H9 (cell line): ENCODE measurements at regions not wholly inside any gene's neighbourhood (a gene's known extent, or its start where the extent isn't known, plus 50 kb on each side); places are given as distances from the start of the nearest gene placed in this dataset.

Source experiments
- DNase-seq: peaks from one replicate; pipeline ENCODE4 v3.0.0-alpha.2; 2017
- H2AFZ ChIP-seq: one replicate; pipeline ENCODE4 v1.6.1; 2013; ENCODE audit warnings: mild to moderate bottlenecking, low read length, control low read depth, moderate library complexity
- H2AK5ac ChIP-seq: 2 replicates; pipeline ENCODE4 v1.6.1; 2013; ENCODE audit warnings: low read length, control low read depth, mixed read lengths; ENCODE audit not compliant: insufficient read length
- H2BK120ac ChIP-seq: one replicate; pipeline ENCODE4 v1.6.1; 2013; ENCODE audit warnings: low read depth, mild to moderate bottlenecking, low read length, control low read depth, inconsistent platforms; ENCODE audit not compliant: poor library complexity, severe bottlenecking
- H2BK12ac ChIP-seq: 2 replicates; pipeline ENCODE4 v1.6.1; 2013; ENCODE audit warnings: low read length, control low read depth, mixed read lengths, low read depth; ENCODE audit not compliant: insufficient read length
- H2BK15ac ChIP-seq: 2 replicates; pipeline ENCODE4 v1.6.1; 2013; ENCODE audit warnings: low read depth, low read length, control low read depth
- H2BK20ac ChIP-seq: one replicate; pipeline ENCODE4 v1.6.1; 2013; ENCODE audit warnings: low read depth, mild to moderate bottlenecking, low read length, control low read depth, inconsistent platforms; ENCODE audit not compliant: poor library complexity, severe bottlenecking
- H2BK5ac ChIP-seq: 2 replicates; pipeline ENCODE4 v1.6.1; 2013; ENCODE audit warnings: low read length, control low read depth, mixed read lengths; ENCODE audit not compliant: insufficient read length
- H3K14ac ChIP-seq: 2 replicates; pipeline ENCODE4 v1.6.1; 2013; ENCODE audit warnings: low read length, control low read depth; ENCODE audit not compliant: insufficient read depth
- H3K18ac ChIP-seq: 2 replicates; pipeline ENCODE4 v1.6.1; 2013; ENCODE audit warnings: low read depth, mild to moderate bottlenecking, mixed read lengths, low read length, control low read depth; ENCODE audit not compliant: insufficient read length
- H3K23ac ChIP-seq: 2 replicates; pipeline ENCODE4 v1.6.1; 2013; ENCODE audit warnings: low read length, control low read depth, mixed read lengths, low read depth; ENCODE audit not compliant: insufficient read length
- H3K23me2 ChIP-seq: 2 replicates; pipeline ENCODE4 v1.6.1; 2013; ENCODE audit warnings: low read depth, mild to moderate bottlenecking, mixed read lengths, low read length, control low read depth; ENCODE audit not compliant: insufficient read length, poor library complexity, severe bottlenecking
- H3K27ac ChIP-seq: 2 replicates; pipeline ENCODE4 v1.5.1; 2013; ENCODE audit warnings: low read length, control low read depth, mixed read lengths, low read depth; ENCODE audit not compliant: insufficient read length
- H3K27me3 ChIP-seq: 2 replicates; pipeline ENCODE4 v1.6.1; 2013; ENCODE audit warnings: low read length, control low read depth, inconsistent platforms; ENCODE audit not compliant: insufficient read depth
- H3K4ac ChIP-seq: 2 replicates; pipeline ENCODE4 v1.6.1; 2013; ENCODE audit warnings: low read depth, mild to moderate bottlenecking, control low read depth, inconsistent platforms, low read length, moderate library complexity
- H3K4me1 ChIP-seq: 2 replicates; pipeline ENCODE4 v1.6.1; 2013; ENCODE audit warnings: low read length, control low read depth, inconsistent platforms; ENCODE audit not compliant: insufficient read depth
- H3K4me2 ChIP-seq: 2 replicates; pipeline ENCODE4 v1.6.1; 2013; ENCODE audit warnings: low read length, control low read depth, mixed read lengths; ENCODE audit not compliant: insufficient read length, insufficient read depth
- H3K56ac ChIP-seq: 2 replicates; pipeline ENCODE4 v1.6.1; 2013; ENCODE audit warnings: low read depth, mild to moderate bottlenecking, mixed read lengths, low read length, control low read depth; ENCODE audit not compliant: insufficient read length
- H3K79me1 ChIP-seq: 2 replicates; pipeline ENCODE4 v1.6.1; 2013; ENCODE audit warnings: low read depth, mild to moderate bottlenecking, moderate library complexity, low read length, control low read depth, inconsistent platforms; ENCODE audit not compliant: insufficient read depth, poor library complexity, severe bottlenecking
- H3K79me2 ChIP-seq: 2 replicates; pipeline ENCODE4 v1.6.1; 2013; ENCODE audit warnings: low read length, control low read depth, inconsistent platforms; ENCODE audit not compliant: insufficient read depth
- H3K9ac ChIP-seq: 2 replicates; pipeline ENCODE4 v1.6.1; 2013; ENCODE audit warnings: low read length, control low read depth, mixed read lengths; ENCODE audit not compliant: insufficient read length; ENCODE audit errors: extremely low read depth
- H3K9me3 ChIP-seq: one replicate; pipeline ENCODE4 v1.6.1; 2013; ENCODE audit warnings: low read depth, low read length, inconsistent platforms; ENCODE audit not compliant: control insufficient read depth
- H3T11ph ChIP-seq: one replicate; pipeline ENCODE4 v1.6.1; 2013; ENCODE audit warnings: mild to moderate bottlenecking, low read length, control low read depth, inconsistent platforms
- H4K20me1 ChIP-seq: one replicate; pipeline ENCODE4 v1.6.1; 2013; ENCODE audit not compliant: control insufficient read depth, insufficient read length, insufficient read depth
- H4K5ac ChIP-seq: 2 replicates; pipeline ENCODE4 v1.6.1; 2013; ENCODE audit warnings: low read depth, mild to moderate bottlenecking, mixed read lengths, low read length, control low read depth; ENCODE audit not compliant: insufficient read length
- H4K8ac ChIP-seq: replicated peaks from 2 replicates; pipeline ENCODE4 v1.6.1; 2013; ENCODE audit warnings: low read length, control low read depth, mixed read lengths, low read depth; ENCODE audit not compliant: insufficient read length
- H4K91ac ChIP-seq: 2 replicates; pipeline ENCODE4 v1.6.1; 2013; ENCODE audit warnings: low read depth, mild to moderate bottlenecking, moderate library complexity, mixed read lengths, low read length, control low read depth; ENCODE audit not compliant: insufficient read length
- H3K27ac Mint-ChIP-seq, 3 experiments: 2 replicates in 2 of 3; 3 replicates in 1 of 3; pipeline ENCODE4 v1.8.0; 2020 to 2021; ENCODE audit warnings: mixed read lengths in 3 of 3, mild to moderate bottlenecking in 1 of 3, moderate library complexity in 1 of 3
- H3K27me3 Mint-ChIP-seq: 2 replicates; pipeline ENCODE4 v1.8.0; 2021; ENCODE audit warnings: low read depth, mild to moderate bottlenecking, moderate library complexity, mixed read lengths
- H3K36me3 Mint-ChIP-seq, 3 experiments: 2 replicates in 2 of 3; 3 replicates in 1 of 3; pipeline ENCODE4 v1.8.0; 2020 to 2021; ENCODE audit warnings: low read depth in 3 of 3, mixed read lengths in 3 of 3; ENCODE audit not compliant: insufficient read depth in 1 of 3
- H3K4me1 Mint-ChIP-seq, 2 experiments: 2 replicates each; pipeline ENCODE4 v1.8.0; 2020; ENCODE audit warnings: mixed read lengths in 2 of 2
- H3K4me3 Mint-ChIP-seq, 2 experiments: 2 replicates in 1 of 2; 3 replicates in 1 of 2; pipeline ENCODE4 v1.8.0; 2020 to 2021; ENCODE audit warnings: mild to moderate bottlenecking in 2 of 2, mixed read lengths in 2 of 2, moderate library complexity in 1 of 2
- H3K9me3 Mint-ChIP-seq, 2 experiments: 2 replicates in 1 of 2; 3 replicates in 1 of 2; pipeline ENCODE4 v1.8.0; 2020; ENCODE audit warnings: mild to moderate bottlenecking in 2 of 2, mixed read lengths in 2 of 2, moderate library complexity in 1 of 2
- WGBS: extraction: QIAGEN DNeasy Blood & Tissue Kit; methylation state at CpG from one replicate; pipeline ENCODE4 v1.1.7; 2013; ENCODE audit warnings: missing lambda C conversion rate, low lambda C conversion rate, mixed read lengths; ENCODE audit not compliant: insufficient read length; ENCODE audit errors: extremely low coverage; 5-methylcytosine and 5-hydroxymethylcytosine counted together
- TF ChIP-seq, protein P1 (sequence below): fragments of 200-600 bp; sonication (generic); conservative IDR thresholded peaks from 3 replicates; pipeline ENCODE4 v1.8.0; 2021; ENCODE audit warnings: antibody characterized with exemption, mild to moderate bottlenecking

DNA sequence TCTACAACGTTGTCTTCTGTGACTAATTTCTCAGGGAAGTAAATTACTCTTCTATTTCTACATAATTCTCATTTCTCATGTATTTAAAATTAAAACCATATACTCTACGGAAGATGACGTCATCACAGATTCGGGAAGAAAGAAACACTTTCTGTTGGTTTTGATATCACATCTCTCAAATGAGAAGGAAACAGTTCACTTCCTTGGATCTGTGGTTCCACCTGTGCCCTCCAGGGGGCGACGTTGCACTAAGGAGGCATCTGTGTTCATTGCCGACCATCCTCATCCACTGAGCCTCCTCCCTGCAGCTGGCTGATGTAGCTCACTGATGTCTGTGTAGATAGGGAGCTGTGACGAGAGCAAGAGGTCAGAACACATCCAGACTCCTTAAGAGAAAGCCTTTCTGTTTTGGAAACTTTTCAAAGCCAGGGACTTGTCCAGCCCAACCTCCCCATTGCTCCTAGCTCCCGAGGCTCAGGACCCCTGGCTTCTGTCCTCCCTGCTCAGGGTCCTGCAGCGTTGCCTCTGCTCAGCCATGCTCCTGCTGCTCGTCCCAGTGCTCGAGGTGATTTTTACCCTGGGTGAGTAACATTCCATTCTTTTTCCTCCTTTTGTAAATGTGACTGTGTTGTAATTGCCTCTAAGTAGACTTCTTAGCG, 172.7 kb upstream of the OR4E1 start:
- Histone ChIP-seq H2BK20ac (no peak overlapping the region), H4K8ac (no peak overlapping the region), H3T11ph (no peak overlapping the region), H3K27ac (no peak overlapping the region), H3K18ac (no peak overlapping the region), H3K9ac (no peak overlapping the region), H2BK120ac (no peak overlapping the region), H2BK12ac (no peak overlapping the region), H3K79me2 (no peaks in the 10 kb centered on the region), H3K23me2 (no peaks in the 10 kb centered on the region), H2AK5ac (no peak overlapping the region), H3K27me3 (no peaks in the 10 kb centered on the region), H3K4me1 (no peaks in the 10 kb centered on the region), H3K9me3 (no peaks in the 10 kb centered on the region), H4K20me1 (no peaks in the 10 kb centered on the region), H4K91ac (no peak overlapping the region), H2BK15ac (no peak overlapping the region), H3K14ac (no peak overlapping the region), H3K23ac (no peak overlapping the region), H3K79me1 (no peaks in the 10 kb centered on the region), H3K4me2 (no peak overlapping the region), H3K56ac (no peak overlapping the region), H2BK5ac (no peak overlapping the region), H4K5ac (no peak overlapping the region), H3K4ac (no peak overlapping the region), H2AFZ (peak overlapping the region; percentile 46)
- peak overlapping the region in 1 of 2 experiments; percentile 11; a peak in 1 of 5 replicates for H3K4me3 Mint-ChIP-seq
- no peak overlapping the region for H3K27ac Mint-ChIP-seq
- no peaks in the 10 kb centered on the region for H3K9me3 Mint-ChIP-seq
- no CpG with 5 or more reads among the region's 13 CpGs for WGBS
- H3K27me3 Mint-ChIP-seq, result peaks cover 36% of the 10 kb centered on the region
- TF ChIP-seq, protein P1, sequence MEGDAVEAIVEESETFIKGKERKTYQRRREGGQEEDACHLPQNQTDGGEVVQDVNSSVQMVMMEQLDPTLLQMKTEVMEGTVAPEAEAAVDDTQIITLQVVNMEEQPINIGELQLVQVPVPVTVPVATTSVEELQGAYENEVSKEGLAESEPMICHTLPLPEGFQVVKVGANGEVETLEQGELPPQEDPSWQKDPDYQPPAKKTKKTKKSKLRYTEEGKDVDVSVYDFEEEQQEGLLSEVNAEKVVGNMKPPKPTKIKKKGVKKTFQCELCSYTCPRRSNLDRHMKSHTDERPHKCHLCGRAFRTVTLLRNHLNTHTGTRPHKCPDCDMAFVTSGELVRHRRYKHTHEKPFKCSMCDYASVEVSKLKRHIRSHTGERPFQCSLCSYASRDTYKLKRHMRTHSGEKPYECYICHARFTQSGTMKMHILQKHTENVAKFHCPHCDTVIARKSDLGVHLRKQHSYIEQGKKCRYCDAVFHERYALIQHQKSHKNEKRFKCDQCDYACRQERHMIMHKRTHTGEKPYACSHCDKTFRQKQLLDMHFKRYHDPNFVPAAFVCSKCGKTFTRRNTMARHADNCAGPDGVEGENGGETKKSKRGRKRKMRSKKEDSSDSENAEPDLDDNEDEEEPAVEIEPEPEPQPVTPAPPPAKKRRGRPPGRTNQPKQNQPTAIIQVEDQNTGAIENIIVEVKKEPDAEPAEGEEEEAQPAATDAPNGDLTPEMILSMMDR, result peak; percentile 89
- peak; percentile 70 for DNase-seq
- peaks cover 5 to 6% of the 10 kb centered on the region in 2 experiments; a peak in 3 of 4 replicates for H3K4me1 Mint-ChIP-seq
- H3K36me3 Mint-ChIP-seq, result no peaks in the 10 kb centered on the region
